ENCODE measurements at regions not wholly inside any gene's neighbourhood (a gene's known extent, or its start where the extent isn't known, plus 50 kb on each side); places are given as distances from the start of the nearest gene placed in this dataset.

DNA sequence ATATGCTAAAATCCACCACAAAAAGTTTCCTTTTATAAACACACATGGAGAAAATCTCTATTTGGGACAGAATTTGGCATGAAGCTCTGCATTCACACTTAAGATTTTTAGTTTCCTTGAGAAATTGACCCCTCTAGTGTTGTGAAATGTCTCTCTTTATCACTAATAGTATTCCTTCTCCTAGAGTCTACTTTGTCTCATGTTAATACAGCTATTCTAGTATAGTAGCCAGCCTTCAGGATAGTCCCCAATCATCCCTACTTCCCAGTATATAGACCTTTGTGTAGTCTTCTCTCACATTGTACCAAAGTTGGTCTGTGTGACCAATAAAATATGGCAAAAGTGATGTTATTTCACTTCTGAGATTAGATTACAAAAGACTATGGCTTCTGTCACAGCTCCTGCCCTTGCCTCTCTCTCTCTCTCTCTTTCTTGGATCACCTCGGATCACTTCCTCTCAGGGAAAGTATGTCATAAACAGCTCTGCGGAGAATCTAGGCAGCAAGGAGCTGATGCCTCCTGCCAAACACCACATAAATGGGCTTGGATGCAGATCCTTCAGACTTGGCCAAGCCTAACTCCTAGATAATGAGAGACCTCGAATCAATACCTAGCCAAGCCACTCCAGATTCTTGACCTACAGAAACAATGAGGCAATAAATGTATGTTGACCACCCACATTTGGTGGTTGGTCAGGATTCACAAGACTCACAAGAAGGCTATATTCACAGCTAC, 59.7 kb upstream of the NABP1 start:
- TF ChIP-seq, protein P1, sequence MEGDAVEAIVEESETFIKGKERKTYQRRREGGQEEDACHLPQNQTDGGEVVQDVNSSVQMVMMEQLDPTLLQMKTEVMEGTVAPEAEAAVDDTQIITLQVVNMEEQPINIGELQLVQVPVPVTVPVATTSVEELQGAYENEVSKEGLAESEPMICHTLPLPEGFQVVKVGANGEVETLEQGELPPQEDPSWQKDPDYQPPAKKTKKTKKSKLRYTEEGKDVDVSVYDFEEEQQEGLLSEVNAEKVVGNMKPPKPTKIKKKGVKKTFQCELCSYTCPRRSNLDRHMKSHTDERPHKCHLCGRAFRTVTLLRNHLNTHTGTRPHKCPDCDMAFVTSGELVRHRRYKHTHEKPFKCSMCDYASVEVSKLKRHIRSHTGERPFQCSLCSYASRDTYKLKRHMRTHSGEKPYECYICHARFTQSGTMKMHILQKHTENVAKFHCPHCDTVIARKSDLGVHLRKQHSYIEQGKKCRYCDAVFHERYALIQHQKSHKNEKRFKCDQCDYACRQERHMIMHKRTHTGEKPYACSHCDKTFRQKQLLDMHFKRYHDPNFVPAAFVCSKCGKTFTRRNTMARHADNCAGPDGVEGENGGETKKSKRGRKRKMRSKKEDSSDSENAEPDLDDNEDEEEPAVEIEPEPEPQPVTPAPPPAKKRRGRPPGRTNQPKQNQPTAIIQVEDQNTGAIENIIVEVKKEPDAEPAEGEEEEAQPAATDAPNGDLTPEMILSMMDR (IDR thresholded peaks at IDR 0.05): no peak
- H3K4me3 Mint-ChIP-seq (ENCODE audit: unreplicated experiment): no peak overlapping the region
- DNase-seq (ENCODE audit: low spot score): no peak
- no peaks in the 10 kb centered on the region for H3K36me3 Mint-ChIP-seq (ENCODE audit: low read depth)
- H3K27me3 Mint-ChIP-seq (ENCODE audit: low read depth): no peaks in the 10 kb centered on the region
- H3K4me1 Mint-ChIP-seq (ENCODE audit: low read depth): peaks cover 37% of the 10 kb centered on the region
- H3K27ac Mint-ChIP-seq (ENCODE audit: unreplicated experiment): peak overlapping the region; percentile 42
- no peaks in the 10 kb centered on the region for H3K9me3 Mint-ChIP-seq (ENCODE audit: low read depth)

DNA sequence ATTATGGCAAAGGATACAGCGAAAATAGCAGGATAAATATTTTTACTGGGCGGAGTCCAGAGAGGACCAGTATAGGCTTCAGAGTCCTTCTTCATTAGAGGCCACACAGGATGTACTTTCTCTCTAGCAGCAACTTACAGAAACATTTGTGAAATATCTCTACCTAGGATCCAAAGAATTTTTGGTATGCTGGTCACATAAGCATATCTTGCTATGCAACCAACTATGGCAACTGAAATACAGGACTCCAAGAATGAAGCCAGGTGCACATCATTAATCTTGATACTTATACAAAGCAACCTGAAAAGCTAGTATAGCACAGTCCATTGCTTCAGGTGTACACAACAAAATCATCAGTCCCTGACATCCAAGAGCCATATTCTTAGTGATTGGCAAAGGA, 59.1 kb upstream of the NABP1 start:
- TF ChIP-seq, protein P1 (IDR thresholded peaks at IDR 0.05): no peak
- Mint-ChIP-seq H3K9me3 (ENCODE audit: low read depth) (no peaks in the 10 kb centered on the region), H3K4me1 (ENCODE audit: low read depth) (peaks cover 32% of the 10 kb centered on the region), H3K27me3 (ENCODE audit: low read depth) (no peaks in the 10 kb centered on the region), H3K36me3 (ENCODE audit: low read depth) (no peaks in the 10 kb centered on the region), H3K4me3 (ENCODE audit: unreplicated experiment) (no peak overlapping the region), H3K27ac (ENCODE audit: unreplicated experiment) (peak overlapping the region; percentile 42)
- no peak for DNase-seq (ENCODE audit: low spot score)

DNA sequence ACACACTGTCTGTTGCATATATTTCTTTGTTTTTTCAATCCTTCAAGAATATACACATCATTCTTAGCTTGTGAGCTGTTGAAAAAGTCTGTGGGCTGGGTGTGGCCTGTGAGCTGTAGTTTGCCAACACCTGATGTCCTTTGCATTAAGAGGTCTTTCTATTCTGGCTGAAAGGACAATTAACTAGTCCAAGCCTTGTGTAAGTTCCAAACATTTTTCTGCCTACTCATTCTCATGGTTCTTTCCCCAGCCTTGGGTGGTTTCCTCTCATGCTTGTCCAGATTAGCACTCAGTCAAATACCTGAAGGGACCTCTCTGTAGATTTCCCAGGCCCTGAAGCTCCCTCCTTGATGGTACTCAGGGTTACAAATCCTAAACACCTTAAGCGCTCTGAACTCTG, 57.8 kb upstream of the NABP1 start:
- Mint-ChIP-seq H3K4me3 (ENCODE audit: unreplicated experiment) (no peak overlapping the region), H3K27ac (ENCODE audit: unreplicated experiment) (peak overlapping the region; percentile 50), H3K4me1 (ENCODE audit: low read depth) (peaks cover 29% of the 10 kb centered on the region), H3K36me3 (ENCODE audit: low read depth) (no peaks in the 10 kb centered on the region), H3K27me3 (ENCODE audit: low read depth) (no peaks in the 10 kb centered on the region), H3K9me3 (ENCODE audit: low read depth) (no peaks in the 10 kb centered on the region)
- TF ChIP-seq, protein P1 (IDR thresholded peaks at IDR 0.05): no peak
- DNase-seq (ENCODE audit: low spot score): no peak

DNA sequence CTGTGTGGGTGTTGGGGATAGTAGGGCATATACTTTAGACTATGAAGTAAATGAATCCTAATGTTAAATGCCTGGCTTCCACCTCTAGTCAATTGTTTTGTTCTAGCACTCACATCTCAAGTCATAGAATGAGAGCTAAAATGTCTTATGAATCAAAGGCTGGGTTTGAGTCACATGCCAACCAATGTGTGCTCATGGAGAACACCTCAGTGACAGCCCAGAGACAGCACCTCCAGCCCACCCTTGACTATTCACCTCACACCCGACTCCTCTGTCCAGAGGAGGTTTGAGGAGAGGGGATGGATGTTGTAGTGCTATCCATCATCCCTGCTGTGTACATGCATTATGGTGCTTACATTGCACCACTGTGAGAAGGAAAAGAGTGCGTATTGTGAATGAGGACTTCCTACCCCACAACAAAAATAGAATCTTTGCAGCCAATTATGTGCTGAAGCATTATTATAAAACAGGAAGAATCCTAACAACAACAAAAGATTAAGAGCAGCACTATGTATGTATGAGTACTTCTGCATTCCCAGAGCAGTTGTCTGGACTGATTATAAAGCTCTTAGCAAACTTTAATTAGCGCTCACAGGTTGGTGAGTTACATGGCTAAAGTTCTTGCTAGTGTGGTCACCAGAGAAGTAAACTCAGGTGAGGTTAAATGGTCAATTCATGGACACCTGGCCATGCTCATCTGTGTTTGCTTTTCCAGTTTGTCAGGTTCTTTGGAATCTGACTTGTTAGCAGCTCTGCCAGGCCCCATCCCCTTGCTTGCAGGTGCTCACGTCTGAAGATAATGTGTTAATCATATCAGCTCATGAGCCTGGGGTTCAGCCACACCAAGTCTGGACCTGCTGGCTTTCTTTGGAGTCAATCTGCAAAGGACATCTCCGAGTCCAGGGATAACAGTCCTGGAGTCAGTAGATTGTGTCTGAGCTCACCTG, 55.3 kb upstream of the NABP1 start:
- no peak overlapping the region for H3K27ac Mint-ChIP-seq (ENCODE audit: unreplicated experiment)
- no peaks in the 10 kb centered on the region for H3K36me3 Mint-ChIP-seq (ENCODE audit: low read depth)
- TF ChIP-seq, protein P1 (IDR thresholded peaks at IDR 0.05): no peak
- H3K4me1 Mint-ChIP-seq (ENCODE audit: low read depth): peaks cover 43% of the 10 kb centered on the region
- no peaks in the 10 kb centered on the region for H3K9me3 Mint-ChIP-seq (ENCODE audit: low read depth)
- DNase-seq (ENCODE audit: low spot score): no peak
- no peaks in the 10 kb centered on the region for H3K27me3 Mint-ChIP-seq (ENCODE audit: low read depth)
- no peak overlapping the region for H3K4me3 Mint-ChIP-seq (ENCODE audit: unreplicated experiment)

DNA sequence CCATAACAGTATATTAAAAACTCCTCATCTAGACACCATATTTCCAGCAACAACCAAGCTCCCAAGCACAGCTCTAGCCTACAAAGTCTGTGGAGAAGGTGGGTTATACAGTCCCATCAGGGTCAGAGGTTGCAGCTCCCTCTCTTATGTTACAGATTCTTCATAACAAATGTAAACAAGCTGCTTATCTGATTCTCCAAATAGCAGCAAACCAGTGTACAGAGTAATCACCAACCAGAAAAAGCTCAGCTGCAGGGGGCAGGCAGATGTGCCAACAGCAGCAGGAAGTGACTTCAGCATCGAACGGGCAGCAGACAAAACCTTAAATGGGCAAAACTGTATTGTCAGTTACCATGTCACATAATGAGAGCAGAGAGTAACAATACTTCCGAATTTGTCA, 52.9 kb upstream of the NABP1 start:
- H3K27me3 Mint-ChIP-seq (ENCODE audit: low read depth): no peaks in the 10 kb centered on the region
- no peaks in the 10 kb centered on the region for H3K9me3 Mint-ChIP-seq (ENCODE audit: low read depth)
- H3K27ac Mint-ChIP-seq (ENCODE audit: unreplicated experiment): no peak overlapping the region
- DNase-seq (ENCODE audit: low spot score): no peak
- TF ChIP-seq, protein P1 (IDR thresholded peaks at IDR 0.05): no peak
- no peak overlapping the region for H3K4me3 Mint-ChIP-seq (ENCODE audit: unreplicated experiment)
- no peaks in the 10 kb centered on the region for H3K36me3 Mint-ChIP-seq (ENCODE audit: low read depth)
- H3K4me1 Mint-ChIP-seq (ENCODE audit: low read depth): peaks cover 29% of the 10 kb centered on the region
